Brain microvascular endothelial cell (primary cell): ENCODE measurements at regions not wholly inside any gene's neighbourhood (a gene's known extent, or its start where the extent isn't known, plus 50 kb on each side); places are given as distances from the start of the nearest gene placed in this dataset.

Experiments
- DNase-seq: peaks from one replicate; pipeline ENCODE4 v3.0.0-alpha.2; 2020
- H3K27ac ChIP-seq: fragments of 250-450 bp; sonication (Bioruptor Pico); 2 replicates; pipeline ENCODE4 v1.5.1; 2020; ENCODE audit warnings: mild to moderate bottlenecking, moderate library complexity
- H3K27me3 ChIP-seq: fragments of 250-450 bp; sonication (Bioruptor Pico); replicated peaks from 2 replicates; pipeline ENCODE4 v1.5.1; 2020; ENCODE audit warnings: mild to moderate bottlenecking
- H3K36me3 ChIP-seq: fragments of 250-450 bp; sonication (Bioruptor Pico); replicated peaks from 2 replicates; pipeline ENCODE4 v1.5.1; 2020; ENCODE audit warnings: mild to moderate bottlenecking
- H3K4me3 ChIP-seq: 2 replicates; pipeline ENCODE4 v1.5.1; 2011; ENCODE audit warnings: low read depth, mild to moderate bottlenecking, control low read depth, low read length, moderate library complexity
- in situ Hi-C: cut with HindIII; loops from 2 replicates; pipeline ENCODE4 v1.10.0; 2017; ENCODE audit warnings: low sequenced_read_pairs, low pct_ligation_motif_present
- TF ChIP-seq, protein P1 (sequence below): IDR thresholded peaks from 2 replicates; pipeline ENCODE4 v1.5.1; 2011; ENCODE audit warnings: low read depth, mild to moderate bottlenecking, moderate library complexity, low read length, control low read depth, inconsistent platforms; ENCODE audit errors: missing control alignments

DNA sequence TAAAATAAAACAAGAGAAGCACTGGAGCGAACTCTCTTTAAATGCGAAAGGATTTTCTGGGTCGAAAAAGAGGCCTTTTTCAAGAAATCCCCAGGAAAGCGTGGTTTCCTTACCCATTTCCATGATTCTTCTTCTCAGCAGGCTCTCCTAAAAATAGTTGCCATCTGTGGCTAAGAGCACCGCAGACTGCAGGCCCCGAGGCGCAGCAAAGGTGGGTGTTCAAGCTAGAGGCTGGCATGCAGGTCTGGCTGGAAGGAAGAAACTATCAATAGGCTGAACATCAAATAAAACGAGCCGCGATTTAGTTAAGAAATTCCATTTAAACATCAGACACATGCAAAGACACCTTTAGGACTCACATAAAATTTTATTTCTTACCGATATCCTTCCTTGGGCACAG, 135.1 kb downstream of the ADAMTS1 start:
- Histone ChIP-seq H3K36me3 (no peaks in the 10 kb centered on the region), H3K4me3 (no peak overlapping the region), H3K27ac (no peak overlapping the region), H3K27me3 (no peaks in the 10 kb centered on the region)
- TF ChIP-seq, protein P1, sequence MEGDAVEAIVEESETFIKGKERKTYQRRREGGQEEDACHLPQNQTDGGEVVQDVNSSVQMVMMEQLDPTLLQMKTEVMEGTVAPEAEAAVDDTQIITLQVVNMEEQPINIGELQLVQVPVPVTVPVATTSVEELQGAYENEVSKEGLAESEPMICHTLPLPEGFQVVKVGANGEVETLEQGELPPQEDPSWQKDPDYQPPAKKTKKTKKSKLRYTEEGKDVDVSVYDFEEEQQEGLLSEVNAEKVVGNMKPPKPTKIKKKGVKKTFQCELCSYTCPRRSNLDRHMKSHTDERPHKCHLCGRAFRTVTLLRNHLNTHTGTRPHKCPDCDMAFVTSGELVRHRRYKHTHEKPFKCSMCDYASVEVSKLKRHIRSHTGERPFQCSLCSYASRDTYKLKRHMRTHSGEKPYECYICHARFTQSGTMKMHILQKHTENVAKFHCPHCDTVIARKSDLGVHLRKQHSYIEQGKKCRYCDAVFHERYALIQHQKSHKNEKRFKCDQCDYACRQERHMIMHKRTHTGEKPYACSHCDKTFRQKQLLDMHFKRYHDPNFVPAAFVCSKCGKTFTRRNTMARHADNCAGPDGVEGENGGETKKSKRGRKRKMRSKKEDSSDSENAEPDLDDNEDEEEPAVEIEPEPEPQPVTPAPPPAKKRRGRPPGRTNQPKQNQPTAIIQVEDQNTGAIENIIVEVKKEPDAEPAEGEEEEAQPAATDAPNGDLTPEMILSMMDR = no peak
- in situ Hi-C loops = no loop called here
- DNase-seq = no peak

DNA sequence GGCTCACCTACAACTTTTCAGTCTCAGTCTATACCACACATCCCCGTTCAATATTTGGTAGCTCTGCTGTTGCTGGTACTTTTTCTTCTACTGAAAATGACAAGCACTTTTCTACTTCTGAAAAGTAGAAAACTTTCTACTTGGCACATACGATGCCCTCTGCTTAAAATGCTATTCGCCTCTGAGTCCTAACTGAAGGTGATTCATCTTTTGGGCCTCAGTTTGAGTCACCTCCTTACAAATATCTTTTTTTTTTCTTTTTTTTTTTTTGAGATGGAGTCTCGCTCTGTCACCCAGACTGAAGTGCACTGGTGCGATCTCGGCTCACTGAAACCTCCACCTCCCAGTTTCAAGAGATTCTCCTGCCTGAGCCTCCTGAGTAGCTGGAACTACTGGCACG, 136.0 kb upstream of the CYYR1 start:
- Histone ChIP-seq H3K27me3 (no peaks in the 10 kb centered on the region), H3K27ac (no peak overlapping the region), H3K4me3 (no peak overlapping the region), H3K36me3 (no peaks in the 10 kb centered on the region)
- in situ Hi-C loops = no loop called here
- DNase-seq = no peak
- TF ChIP-seq, protein P1 = no peak

DNA sequence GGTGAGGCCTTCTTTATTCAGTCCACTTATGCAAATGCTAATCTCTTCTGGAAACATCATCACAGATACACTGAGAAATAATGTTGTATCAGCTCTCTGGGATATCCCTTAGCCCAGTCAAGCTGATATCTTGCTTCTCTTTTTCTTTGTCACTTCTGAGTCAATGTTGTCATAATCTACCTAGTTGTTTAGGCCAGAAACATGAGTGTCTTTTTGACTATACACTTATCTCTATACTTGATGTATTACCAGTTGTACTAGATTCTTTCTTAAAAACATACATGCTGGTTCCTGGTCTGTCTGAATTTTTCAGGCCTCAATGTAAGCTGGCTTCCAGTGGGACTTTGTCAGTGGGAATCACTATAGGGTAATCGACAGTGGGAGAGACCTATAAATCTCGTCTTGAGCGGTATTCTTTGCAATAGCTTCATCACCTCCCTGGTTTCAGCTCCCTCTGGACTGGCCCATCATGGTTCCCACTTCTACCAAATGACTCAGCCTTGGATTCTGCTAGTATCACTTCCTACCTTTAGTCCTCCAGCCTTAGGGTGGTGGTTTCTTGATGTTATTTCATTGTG, 135.2 kb upstream of the CYYR1 start:
- H3K27ac ChIP-seq = no peak overlapping the region
- H3K4me3 ChIP-seq = no peak overlapping the region
- TF ChIP-seq, protein P1 = no peak
- no peak for DNase-seq
- H3K36me3 ChIP-seq = no peaks in the 10 kb centered on the region
- in situ Hi-C loops = no loop called here
- no peaks in the 10 kb centered on the region for H3K27me3 ChIP-seq

DNA sequence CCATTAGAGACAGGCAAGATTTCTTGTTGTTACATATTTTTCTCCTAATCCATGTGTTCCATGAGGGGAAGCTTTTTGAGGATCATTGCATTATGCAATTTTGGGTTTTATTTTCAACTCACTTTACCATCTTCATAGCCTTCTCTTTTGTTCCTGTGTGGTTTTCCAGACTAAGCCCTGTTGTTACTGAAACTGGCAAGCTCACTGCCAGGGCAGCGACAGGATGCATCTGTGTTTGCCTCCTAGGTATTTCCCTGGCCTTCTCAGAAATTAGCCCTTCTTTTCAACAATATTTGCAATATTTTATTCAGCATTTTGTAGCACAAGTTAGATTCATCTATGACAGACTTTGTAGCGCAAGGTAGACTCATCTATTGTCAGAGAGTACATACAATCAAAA, 134.2 kb upstream of the CYYR1 start:
- TF ChIP-seq, protein P1 = no peak
- Histone ChIP-seq H3K36me3 (no peaks in the 10 kb centered on the region), H3K4me3 (no peak overlapping the region), H3K27ac (no peak overlapping the region), H3K27me3 (no peaks in the 10 kb centered on the region)
- in situ Hi-C loops = no loop called here
- no peak for DNase-seq

DNA sequence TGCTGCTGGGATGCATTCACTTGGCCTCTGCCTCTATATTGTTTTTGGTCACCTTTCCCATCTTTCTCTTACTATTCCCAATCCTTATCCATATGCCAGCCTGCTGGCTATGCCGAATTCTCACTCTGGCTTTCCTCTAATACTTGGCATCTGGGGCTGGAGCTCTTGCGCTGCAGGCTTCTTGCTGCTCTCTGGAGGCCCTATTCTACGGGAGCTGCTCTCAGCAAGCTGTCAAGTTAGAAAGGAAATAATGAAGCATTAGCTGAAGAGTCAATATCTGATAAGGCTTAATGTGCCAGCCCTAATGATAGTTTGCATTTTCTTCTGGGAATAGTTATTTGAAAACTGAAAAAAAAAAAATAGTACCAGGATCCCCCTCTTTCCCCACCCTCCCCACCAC, 125.3 kb upstream of the CYYR1 start:
- TF ChIP-seq, protein P1 = no peak
- no peaks in the 10 kb centered on the region for H3K36me3 ChIP-seq
- H3K4me3 ChIP-seq = no peak overlapping the region
- no peak overlapping the region for H3K27ac ChIP-seq
- H3K27me3 ChIP-seq = no peaks in the 10 kb centered on the region
- no peak for DNase-seq
- in situ Hi-C loops = no loop called here

DNA sequence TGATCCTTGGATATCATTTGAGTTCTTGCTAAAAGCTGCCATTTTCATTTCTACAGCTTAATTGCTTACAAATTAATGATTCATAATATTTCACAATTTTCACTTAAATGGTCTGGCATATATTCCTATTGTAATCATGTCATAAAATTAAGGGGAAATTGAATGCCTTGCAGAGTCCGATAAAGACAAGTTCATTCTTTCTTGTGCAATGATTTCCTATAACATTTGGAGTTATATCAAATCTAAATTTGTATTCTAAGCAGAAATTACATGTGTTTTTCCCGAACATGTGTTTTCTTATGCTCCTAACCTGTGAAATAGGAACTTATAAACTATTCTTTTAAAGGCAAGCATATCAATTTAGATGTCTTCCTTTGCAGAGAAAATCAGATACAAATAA, 118.3 kb upstream of the CYYR1 start:
- no peaks in the 10 kb centered on the region for H3K36me3 ChIP-seq
- in situ Hi-C loops = no loop called here

More for the DNA sequence above, 118.3 kb upstream of the CYYR1 start:
- TF ChIP-seq, protein P1 = no peak
- DNase-seq = no peak
- no peak overlapping the region for H3K4me3 ChIP-seq
- H3K27me3 ChIP-seq = no peaks in the 10 kb centered on the region
- no peak overlapping the region for H3K27ac ChIP-seq
